Skeletal muscle cell (primary cell): ENCODE measurements at regions not wholly inside any gene's neighbourhood (a gene's known extent, or its start where the extent isn't known, plus 50 kb on each side); places are given as distances from the start of the nearest gene placed in this dataset.
"Not testable (repeated sequence)": the region's sequence is repeated elsewhere in the genome, so short reads cannot be mapped to it uniquely, and the experiment has no call there.

Source experiments
- DNase-seq: peaks from one replicate; pipeline ENCODE4 v3.0.0-alpha.2; 2010; ENCODE audit warnings: low read depth
- H3K4me3 ChIP-seq: 2 replicates; pipeline ENCODE4 v1.5.1; 2011; ENCODE audit warnings: low read depth, mild to moderate bottlenecking, control low read depth, low read length, moderate library complexity

DNA sequence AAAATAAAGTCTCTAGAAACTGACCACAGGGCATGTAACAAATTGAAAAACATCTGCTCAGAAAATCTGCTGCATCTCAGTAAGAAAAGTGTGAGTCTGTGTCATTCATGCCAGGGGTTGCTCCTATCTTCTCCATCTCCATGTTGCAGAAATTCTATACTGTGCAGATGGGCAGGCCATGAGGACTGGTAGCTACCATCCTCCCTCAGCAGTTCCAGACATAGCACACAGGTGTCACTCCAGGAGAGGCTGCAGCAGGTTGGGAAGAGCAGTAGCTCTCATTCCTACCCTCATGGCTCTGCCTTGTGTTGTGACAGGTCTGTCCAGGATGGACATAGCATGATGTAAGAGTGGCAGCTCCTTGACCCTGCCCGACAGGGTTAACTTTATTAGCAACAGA is 173.4 kb downstream of the NDUFS4 start:
- no peak overlapping the region for H3K4me3 ChIP-seq
- no peak for DNase-seq

GRCh38 chr5:53738105-53738504 is 177.7 kb downstream of the NDUFS4 start:
- no peak overlapping the region for H3K4me3 ChIP-seq
- no peak for DNase-seq

- H3K4me3 ChIP-seq = no peak overlapping the region
- DNase-seq = no peak
These were observed 178.7 kb downstream of the NDUFS4 start for GRCh38 chr5:53739111-53739510.

DNA sequence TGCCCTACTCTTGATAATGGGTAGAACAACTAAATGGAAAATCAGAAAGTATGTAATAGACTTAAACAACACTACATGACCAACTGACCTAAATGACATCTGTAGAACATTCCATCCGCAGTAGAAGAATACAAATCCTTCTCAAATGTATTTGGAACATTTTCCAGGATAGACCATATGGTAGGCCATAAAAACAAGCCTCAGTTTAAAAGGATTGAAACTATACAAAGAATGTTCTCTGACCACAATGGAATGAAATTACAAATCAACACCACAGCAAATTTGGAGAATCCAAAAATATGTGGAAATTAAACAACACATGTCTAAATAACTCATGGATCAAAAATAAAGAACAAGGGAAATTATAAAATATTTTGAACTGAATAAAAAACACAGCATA is 189.2 kb downstream of the NDUFS4 start:
- DNase-seq = peak; percentile 13
- no peak overlapping the region for H3K4me3 ChIP-seq

- not testable (repeated sequence) for H3K4me3 ChIP-seq, DNase-seq
These were observed 191.8 kb downstream of the NDUFS4 start for GRCh38 chr5:53752282-53752681.

DNA sequence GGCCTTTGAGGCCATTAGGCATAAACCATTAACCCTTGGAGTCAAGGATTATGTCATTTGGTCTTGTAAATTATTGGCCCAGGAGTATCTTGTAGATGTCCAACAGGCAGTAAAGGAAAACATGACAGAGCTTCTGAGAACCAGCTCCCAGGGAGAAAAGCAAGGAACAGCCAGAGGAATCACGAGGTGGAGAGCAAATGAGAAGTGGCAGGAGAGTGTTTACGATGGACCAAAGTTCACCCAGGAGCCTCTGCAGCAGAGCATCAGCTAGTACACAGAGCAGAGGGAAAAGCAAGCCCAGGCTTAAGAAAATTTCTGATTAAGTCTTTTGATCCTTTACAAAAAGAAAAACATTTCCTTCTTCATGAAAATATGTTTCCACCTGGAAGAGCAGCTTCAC is 206.2 kb downstream of the NDUFS4 start:
- no peak for DNase-seq
- no peak overlapping the region for H3K4me3 ChIP-seq

- H3K4me3 ChIP-seq = no peak overlapping the region
- DNase-seq = no peak
These were observed 217.6 kb downstream of the NDUFS4 start for GRCh38 chr5:53777864-53778618.

- no peak overlapping the region for H3K4me3 ChIP-seq
- DNase-seq = peak; percentile 76
These were observed 219.1 kb downstream of the NDUFS4 start for GRCh38 chr5:53779541-53779981.

DNA sequence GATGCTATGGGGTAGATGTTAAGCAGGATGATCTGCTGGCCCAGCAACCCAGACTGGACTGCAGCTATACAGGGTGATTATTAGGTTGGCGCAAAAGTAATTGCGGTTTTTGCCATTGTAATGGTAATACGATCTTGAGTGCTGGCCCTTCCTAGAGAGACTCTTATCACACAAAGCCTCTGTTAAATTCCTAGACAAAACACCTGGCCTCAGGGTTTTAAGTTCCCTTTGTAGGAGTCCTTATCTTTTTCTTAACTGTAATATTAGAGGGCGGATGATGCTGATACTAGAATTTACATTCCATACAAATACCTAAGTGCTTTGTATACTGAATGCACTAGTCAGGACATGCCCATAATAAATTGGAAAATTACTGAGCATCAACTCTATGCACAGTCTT is 222.2 kb downstream of the NDUFS4 start:
- DNase-seq = no peak
- H3K4me3 ChIP-seq = no peak overlapping the region

GRCh38 chr5:53783624-53784228 is 223.3 kb downstream of the NDUFS4 start:
- H3K4me3 ChIP-seq = no peak overlapping the region
- no peak for DNase-seq

GRCh38 chr5:53784596-53784995 is 224.2 kb downstream of the NDUFS4 start:
- H3K4me3 ChIP-seq = no peak overlapping the region
- no peak for DNase-seq

- no peak for DNase-seq
- H3K4me3 ChIP-seq = no peak overlapping the region
These were observed 225.5 kb downstream of the NDUFS4 start for GRCh38 chr5:53785924-53786323.

GRCh38 chr5:53790026-53790425 is 229.6 kb downstream of the NDUFS4 start:
- no peak overlapping the region for H3K4me3 ChIP-seq
- no peak for DNase-seq

DNA sequence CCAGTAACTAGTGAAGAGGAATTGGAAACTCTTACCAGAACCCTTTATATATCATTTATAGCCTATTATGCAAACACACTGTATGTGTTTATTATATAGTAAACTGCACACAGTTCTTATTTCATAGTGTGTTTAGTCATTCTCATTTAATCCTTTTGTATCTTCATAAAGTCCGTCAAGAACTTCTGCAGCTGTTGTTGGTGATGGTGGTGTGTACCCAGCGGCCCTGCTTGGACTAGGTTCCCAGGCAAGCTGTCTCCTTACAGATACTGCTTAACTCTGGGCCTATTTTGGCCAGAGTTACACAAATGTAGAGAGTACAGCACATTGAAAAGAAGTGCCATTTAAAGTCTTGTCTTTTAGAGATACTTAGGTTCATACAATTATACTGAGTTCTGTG is 231.9 kb downstream of the NDUFS4 start:
- H3K4me3 ChIP-seq = no peak overlapping the region
- peak; percentile 8 for DNase-seq

GRCh38 chr5:53799644-53800043 is 239.2 kb downstream of the NDUFS4 start:
- not testable (repeated sequence) for DNase-seq

GRCh38 chr5:53808392-53808791 is 248.0 kb downstream of the NDUFS4 start:
- H3K4me3 ChIP-seq, DNase-seq: not testable (repeated sequence)

More at GRCh38 chr5:53799644-53800043, 239.2 kb downstream of the NDUFS4 start:
- not testable (repeated sequence) for H3K4me3 ChIP-seq

DNA sequence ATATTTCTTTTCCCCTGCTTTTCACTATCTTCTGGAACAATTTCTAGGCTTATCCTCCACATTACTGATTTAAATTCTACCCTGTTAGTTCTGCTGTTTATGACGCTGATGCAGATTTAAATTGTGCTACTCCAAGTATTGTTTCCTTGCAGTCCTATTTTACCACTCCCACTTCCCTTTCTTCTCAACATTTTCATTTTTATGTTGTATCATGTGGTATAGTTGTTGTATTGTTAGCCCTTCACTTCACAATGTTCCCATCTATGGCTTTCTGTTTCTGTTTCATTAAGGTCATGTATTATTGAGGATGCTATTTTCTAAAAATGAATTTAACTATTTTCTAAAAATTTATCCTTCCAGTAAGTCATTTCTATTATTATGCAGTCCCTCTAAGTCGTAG is 254.4 kb downstream of the NDUFS4 start:
- no peak for DNase-seq
- no peak overlapping the region for H3K4me3 ChIP-seq

DNA sequence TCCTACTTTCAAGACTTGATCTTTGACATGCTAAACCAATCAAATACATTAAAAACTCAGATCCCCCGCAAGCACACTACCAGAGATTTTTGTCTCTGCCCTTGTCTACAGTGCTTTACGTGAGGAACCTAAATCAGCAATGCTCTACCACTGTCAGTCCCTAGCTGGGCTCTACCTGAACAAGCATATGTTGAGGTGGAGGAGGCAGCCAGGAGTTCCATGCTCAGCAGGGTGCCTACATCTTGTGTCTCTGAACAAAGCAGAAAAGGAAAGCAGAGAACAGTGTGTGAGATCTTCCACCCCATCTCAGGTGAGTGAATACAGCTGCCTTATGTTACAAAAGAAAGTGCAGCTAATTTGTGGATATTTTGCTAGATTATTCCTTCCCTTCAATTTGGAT is 255.0 kb downstream of the NDUFS4 start:
- no peak for DNase-seq
- no peak overlapping the region for H3K4me3 ChIP-seq

DNA sequence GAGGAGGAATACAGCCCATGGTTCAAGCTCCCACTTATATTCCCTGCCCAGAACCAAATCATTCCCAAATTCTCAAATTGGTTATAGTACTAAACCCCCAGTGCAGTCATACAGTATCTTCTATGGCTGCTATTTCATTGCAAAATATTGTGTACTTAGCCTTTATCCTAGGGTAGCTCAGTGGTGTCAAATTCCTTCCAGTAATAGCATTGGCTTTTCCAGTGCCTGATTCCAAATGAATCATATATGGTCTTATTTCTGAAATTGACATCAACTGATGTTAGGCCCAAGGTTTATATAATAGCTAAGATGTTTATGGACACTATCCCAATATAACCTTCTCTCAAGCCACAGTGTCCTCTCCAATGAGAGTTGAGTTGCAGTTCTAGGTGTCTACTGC is 256.7 kb downstream of the NDUFS4 start:
- DNase-seq = no peak
- H3K4me3 ChIP-seq = no peak overlapping the region

DNA sequence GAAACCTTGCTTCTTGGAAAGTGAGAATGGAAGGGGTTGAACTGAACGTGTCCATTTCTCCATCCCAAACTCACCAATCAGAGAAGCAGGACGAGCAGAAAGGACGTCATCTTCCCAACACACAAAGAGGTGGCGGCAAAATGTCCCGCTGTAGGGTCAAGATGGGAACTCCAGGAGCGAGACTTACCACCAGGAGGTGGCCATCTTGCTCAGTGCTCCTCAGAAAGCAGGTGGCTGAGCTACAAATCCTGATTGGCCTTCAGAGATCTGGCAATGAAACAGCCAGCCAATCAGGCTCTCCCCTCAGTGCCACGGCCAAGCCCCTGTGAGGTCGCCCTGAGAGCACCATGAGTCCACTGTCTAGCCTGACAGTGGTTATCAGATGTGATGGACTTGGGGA is 259.0 kb downstream of the NDUFS4 start:
- no peak overlapping the region for H3K4me3 ChIP-seq
- DNase-seq = no peak

DNA sequence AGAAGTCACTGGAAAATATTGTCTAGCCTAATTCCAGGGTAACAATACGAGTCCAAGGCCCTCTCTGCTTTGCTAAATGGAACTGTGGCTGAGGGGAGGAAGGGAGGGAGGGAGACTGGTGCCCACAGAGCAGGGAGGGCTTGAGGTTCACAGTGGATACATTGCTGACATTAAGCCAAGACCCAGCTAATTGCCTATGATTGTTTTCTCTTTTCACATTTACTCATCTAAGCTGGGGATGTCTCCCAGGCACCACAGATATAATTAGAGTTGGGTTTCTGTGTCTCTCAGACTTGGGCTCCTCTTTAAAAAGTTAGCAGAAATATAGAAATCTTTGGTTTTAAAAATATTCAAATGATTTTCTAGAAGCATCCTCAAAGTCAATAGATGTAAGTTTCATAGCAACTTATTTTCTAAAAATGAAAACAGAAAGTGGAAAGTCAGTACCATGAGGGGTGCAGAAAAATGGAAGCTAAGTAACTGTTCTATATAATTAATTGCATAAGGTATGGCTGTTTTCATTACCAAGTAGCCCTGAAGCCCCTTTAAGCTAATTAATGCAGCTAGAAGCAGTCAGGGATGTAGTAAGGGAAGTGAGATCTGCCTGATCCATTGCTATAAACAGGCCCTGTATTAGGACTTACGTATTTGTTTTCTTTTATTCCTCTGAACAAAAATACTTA is 259.8 kb downstream of the NDUFS4 start:
- no peak overlapping the region for H3K4me3 ChIP-seq
- no peak for DNase-seq
